ENCODE measurements at regions not wholly inside any gene's neighbourhood (a gene's known extent, or its start where the extent isn't known, plus 50 kb on each side); places are given as distances from the start of the nearest gene placed in this dataset.
"Not testable (repeated sequence)": the region's sequence is repeated elsewhere in the genome, so short reads cannot be mapped to it uniquely, and the experiment has no call there.

- no peak overlapping the region for H3K27ac Mint-ChIP-seq
- H3K4me3 Mint-ChIP-seq: no peak overlapping the region
- peaks cover 11% of the 10 kb centered on the region for H3K9me3 Mint-ChIP-seq
- intact Hi-C loops (cut with micrococcal nuclease): no loop called here
- H3K36me3 Mint-ChIP-seq (ENCODE audit: low read depth): no peaks in the 10 kb centered on the region
- no peaks in the 10 kb centered on the region for H3K4me1 Mint-ChIP-seq (ENCODE audit: low read depth)
- no peaks in the 10 kb centered on the region for H3K27me3 Mint-ChIP-seq
Observed at GRCh38 chr6:114638341-114638740, 295.5 kb upstream of the HS3ST5 start.

- Mint-ChIP-seq H3K27me3 (no peaks in the 10 kb centered on the region), H3K36me3 (ENCODE audit: low read depth) (no peaks in the 10 kb centered on the region), H3K27ac (no peak overlapping the region), H3K4me3 (no peak overlapping the region), H3K4me1 (ENCODE audit: low read depth) (no peaks in the 10 kb centered on the region), H3K9me3 (peaks cover 29% of the 10 kb centered on the region)
- intact Hi-C loops (cut with micrococcal nuclease): no loop called here
Observed at GRCh38 chr6:114634016-114634415, 291.2 kb upstream of the HS3ST5 start.

GRCh38 chr6:114626226-114626625 is 283.4 kb upstream of the HS3ST5 start:
- intact Hi-C loops (cut with micrococcal nuclease): not testable (repeated sequence)

GRCh38 chr6:114619621-114620200 is 276.9 kb upstream of the HS3ST5 start:
- H3K36me3 Mint-ChIP-seq (ENCODE audit: low read depth): no peaks in the 10 kb centered on the region
- intact Hi-C loops (cut with micrococcal nuclease): no loop called here
- no peak overlapping the region for H3K4me3 Mint-ChIP-seq
- no peaks in the 10 kb centered on the region for H3K27me3 Mint-ChIP-seq
- no peaks in the 10 kb centered on the region for H3K9me3 Mint-ChIP-seq
- no peaks in the 10 kb centered on the region for H3K4me1 Mint-ChIP-seq (ENCODE audit: low read depth)
- no peak overlapping the region for H3K27ac Mint-ChIP-seq

More at GRCh38 chr6:114626226-114626625, 283.4 kb upstream of the HS3ST5 start:
- not testable (repeated sequence) for H3K4me1 Mint-ChIP-seq (ENCODE audit: low read depth); H3K27ac Mint-ChIP-seq; H3K36me3 Mint-ChIP-seq (ENCODE audit: low read depth); H3K4me3 Mint-ChIP-seq; H3K9me3 Mint-ChIP-seq; H3K27me3 Mint-ChIP-seq

- Mint-ChIP-seq H3K4me3 (no peak overlapping the region), H3K27me3 (no peaks in the 10 kb centered on the region), H3K4me1 (ENCODE audit: low read depth) (no peaks in the 10 kb centered on the region), H3K36me3 (ENCODE audit: low read depth) (no peaks in the 10 kb centered on the region), H3K9me3 (peaks cover 26% of the 10 kb centered on the region), H3K27ac (no peak overlapping the region)
- intact Hi-C loops (cut with micrococcal nuclease): no loop called here
Observed at GRCh38 chr6:114611696-114612095, 268.9 kb upstream of the HS3ST5 start.

GRCh38 chr6:114608091-114608490 is 265.3 kb upstream of the HS3ST5 start:
- no peak overlapping the region for H3K27ac Mint-ChIP-seq
- H3K27me3 Mint-ChIP-seq: no peaks in the 10 kb centered on the region
- H3K9me3 Mint-ChIP-seq: peaks cover 24% of the 10 kb centered on the region
- intact Hi-C loops (cut with micrococcal nuclease): no loop called here
- H3K36me3 Mint-ChIP-seq (ENCODE audit: low read depth): no peaks in the 10 kb centered on the region
- no peaks in the 10 kb centered on the region for H3K4me1 Mint-ChIP-seq (ENCODE audit: low read depth)
- no peak overlapping the region for H3K4me3 Mint-ChIP-seq

- Mint-ChIP-seq H3K9me3 (peaks cover 4% of the 10 kb centered on the region), H3K4me3 (no peak overlapping the region), H3K27me3 (no peaks in the 10 kb centered on the region), H3K36me3 (ENCODE audit: low read depth) (no peaks in the 10 kb centered on the region), H3K27ac (no peak overlapping the region), H3K4me1 (ENCODE audit: low read depth) (no peaks in the 10 kb centered on the region)
- intact Hi-C loops (cut with micrococcal nuclease): no loop called here
Observed at GRCh38 chr6:114605656-114606055, 262.8 kb upstream of the HS3ST5 start.

- Mint-ChIP-seq H3K36me3 (ENCODE audit: low read depth) (no peaks in the 10 kb centered on the region), H3K4me3 (no peak overlapping the region), H3K4me1 (ENCODE audit: low read depth) (no peaks in the 10 kb centered on the region), H3K9me3 (no peaks in the 10 kb centered on the region), H3K27me3 (no peaks in the 10 kb centered on the region), H3K27ac (no peak overlapping the region)
- intact Hi-C loops (cut with micrococcal nuclease): no loop called here
Observed at GRCh38 chr6:114600381-114600780, 257.6 kb upstream of the HS3ST5 start.

- Mint-ChIP-seq H3K27me3 (no peaks in the 10 kb centered on the region), H3K4me3 (no peak overlapping the region), H3K27ac (no peak overlapping the region), H3K4me1 (ENCODE audit: low read depth) (no peaks in the 10 kb centered on the region), H3K36me3 (ENCODE audit: low read depth) (no peaks in the 10 kb centered on the region), H3K9me3 (no peaks in the 10 kb centered on the region)
- intact Hi-C loops (cut with micrococcal nuclease): no loop called here
Observed at GRCh38 chr6:114595591-114595990, 252.8 kb upstream of the HS3ST5 start.

- Mint-ChIP-seq H3K9me3 (no peaks in the 10 kb centered on the region), H3K27ac (no peak overlapping the region), H3K36me3 (ENCODE audit: low read depth) (no peaks in the 10 kb centered on the region), H3K4me3 (no peak overlapping the region), H3K27me3 (no peaks in the 10 kb centered on the region), H3K4me1 (ENCODE audit: low read depth) (no peaks in the 10 kb centered on the region)
- intact Hi-C loops (cut with micrococcal nuclease): no loop called here
Observed at GRCh38 chr6:114595186-114595585, 252.4 kb upstream of the HS3ST5 start.

GRCh38 chr6:114592506-114592905 is 249.7 kb upstream of the HS3ST5 start:
- no peaks in the 10 kb centered on the region for H3K4me1 Mint-ChIP-seq (ENCODE audit: low read depth)
- no peaks in the 10 kb centered on the region for H3K36me3 Mint-ChIP-seq (ENCODE audit: low read depth)
- H3K27ac Mint-ChIP-seq: no peak overlapping the region
- no peak overlapping the region for H3K4me3 Mint-ChIP-seq
- H3K9me3 Mint-ChIP-seq: no peaks in the 10 kb centered on the region
- intact Hi-C loops (cut with micrococcal nuclease): no loop called here
- H3K27me3 Mint-ChIP-seq: no peaks in the 10 kb centered on the region

- Mint-ChIP-seq H3K9me3 (no peaks in the 10 kb centered on the region), H3K36me3 (ENCODE audit: low read depth) (no peaks in the 10 kb centered on the region), H3K4me1 (ENCODE audit: low read depth) (no peaks in the 10 kb centered on the region), H3K27me3 (no peaks in the 10 kb centered on the region), H3K4me3 (no peak overlapping the region), H3K27ac (no peak overlapping the region)
- intact Hi-C loops (cut with micrococcal nuclease): no loop called here
Observed at GRCh38 chr6:114588726-114589125, 245.9 kb upstream of the HS3ST5 start.

GRCh38 chr6:114586298-114586697 is 243.5 kb upstream of the HS3ST5 start:
- Mint-ChIP-seq H3K27me3 (no peaks in the 10 kb centered on the region), H3K36me3 (ENCODE audit: low read depth) (no peaks in the 10 kb centered on the region), H3K9me3 (peaks cover 9% of the 10 kb centered on the region), H3K4me1 (ENCODE audit: low read depth) (no peaks in the 10 kb centered on the region), H3K4me3 (no peak overlapping the region), H3K27ac (no peak overlapping the region)
- intact Hi-C loops (cut with micrococcal nuclease): no loop called here

GRCh38 chr6:114581293-114581692 is 238.5 kb upstream of the HS3ST5 start:
- intact Hi-C loops (cut with micrococcal nuclease): no loop called here
- Mint-ChIP-seq H3K36me3 (ENCODE audit: low read depth) (no peaks in the 10 kb centered on the region), H3K27ac (no peak overlapping the region), H3K9me3 (peaks cover 41% of the 10 kb centered on the region), H3K27me3 (no peaks in the 10 kb centered on the region), H3K4me3 (no peak overlapping the region), H3K4me1 (ENCODE audit: low read depth) (no peaks in the 10 kb centered on the region)

- peaks cover 41% of the 10 kb centered on the region for H3K9me3 Mint-ChIP-seq
- H3K27me3 Mint-ChIP-seq: no peaks in the 10 kb centered on the region
- intact Hi-C loops (cut with micrococcal nuclease): no loop called here
- no peaks in the 10 kb centered on the region for H3K36me3 Mint-ChIP-seq (ENCODE audit: low read depth)
- H3K4me1 Mint-ChIP-seq (ENCODE audit: low read depth): no peaks in the 10 kb centered on the region
- H3K27ac Mint-ChIP-seq: no peak overlapping the region
- H3K4me3 Mint-ChIP-seq: no peak overlapping the region
Observed at GRCh38 chr6:114580882-114581281, 238.1 kb upstream of the HS3ST5 start.

All from dendritic cell treated with granulocyte-macrophage colony-stimulating factor and Interleukin-4, amounts not matched to agents 40 ng/mL and 50 ng/mL, for 4 days (primary cell).